HEK293T (cell line): ENCODE measurements at regions not wholly inside any gene's neighbourhood (a gene's known extent, or its start where the extent isn't known, plus 50 kb on each side); places are given as distances from the start of the nearest gene placed in this dataset.

Source experiments
- BHLHE40 ChIP-seq: fragments of 450-650 bp; IDR thresholded peaks from 2 replicates; pipeline ENCODE4 v1.6.1; 2016; ENCODE audit warnings: mild to moderate bottlenecking, moderate library complexity, borderline replicate concordance
- ELF4 ChIP-seq: fragments of 450-650 bp; IDR thresholded peaks from 2 replicates; pipeline ENCODE4 v1.6.1; 2017; ENCODE audit warnings: antibody characterized with exemption
- FOXK2 ChIP-seq: fragments of 450-650 bp; IDR thresholded peaks from 2 replicates; pipeline ENCODE4 v1.6.1; 2016; ENCODE audit warnings: mild to moderate bottlenecking
- FOXM1 ChIP-seq: fragments of 450-650 bp; IDR thresholded peaks from 2 replicates; pipeline ENCODE4 v1.6.1; 2017; ENCODE audit warnings: mild to moderate bottlenecking, borderline replicate concordance
- SP1 ChIP-seq: fragments of 450-650 bp; IDR thresholded peaks from 2 replicates; pipeline ENCODE4 v1.6.1; 2017
- TARDBP ChIP-seq: fragments of 450-650 bp; IDR thresholded peaks from 2 replicates; pipeline ENCODE4 v1.6.1; 2016
- ZNF384 ChIP-seq: fragments of 450-650 bp; IDR thresholded peaks from 2 replicates; pipeline ENCODE4 v1.6.1; 2016

GRCh38 chr10:64733980-64734379, 1212.8 kb downstream of the REEP3 start:
- TF ChIP-seq TARDBP: no peak
- TF ChIP-seq ZNF384: no peak
- no peak for TF ChIP-seq SP1
- no peak for TF ChIP-seq FOXK2
- no peak for TF ChIP-seq ELF4
- TF ChIP-seq FOXM1: no peak
- TF ChIP-seq BHLHE40: no peak
